ENCODE measurements at regions not wholly inside any gene's neighbourhood (a gene's known extent, or its start where the extent isn't known, plus 50 kb on each side); places are given as distances from the start of the nearest gene placed in this dataset.

- Histone ChIP-seq H3K27me3 (ENCODE audit: control insufficient read depth in 2 of 2, insufficient read depth in 2 of 2, low read length in 2 of 2) (no peaks in the 10 kb centered on the region), H3K27ac (ENCODE audit: insufficient read depth, low read depth, low read length) (no peak overlapping the region), H3K4me3 (replicated peaks in 1 of 3; ENCODE audit: insufficient read depth in 1 of 3, low read depth in 1 of 3, low read length in 3 of 3) (no peak overlapping the region), H2AFZ (ENCODE audit: low read depth, low read length) (no peak overlapping the region), H3K9ac (replicated peaks; ENCODE audit: extremely low read depth, insufficient read depth, low read length) (no peak overlapping the region), H3K9me1 (replicated peaks; ENCODE audit: control insufficient read depth, extremely low read depth, insufficient read depth, low read length) (no peaks in the 10 kb centered on the region), H3K79me2 (ENCODE audit: control insufficient read depth, insufficient read depth, low read length) (no peaks in the 10 kb centered on the region), H3K36me3 (ENCODE audit: control insufficient read depth in 2 of 2, extremely low read depth in 1 of 2, insufficient read depth in 2 of 2, low read length in 2 of 2) (no peaks in the 10 kb centered on the region), H4K20me1 (replicated peaks; ENCODE audit: control insufficient read depth, extremely low read depth, insufficient read depth, low read length) (no peaks in the 10 kb centered on the region), H3K4me1 (ENCODE audit: control insufficient read depth, extremely low read depth, insufficient read depth, low read length) (no peaks in the 10 kb centered on the region), H3K4me2 (ENCODE audit: insufficient read depth, low read length) (no peak overlapping the region), H3K9me3 (replicated peaks; ENCODE audit: control insufficient read depth, insufficient read depth, low read length) (no peaks in the 10 kb centered on the region)
- BruUV-seq (replicated peaks), result no TSS peak
- CTCF ChIA-PET, result interaction anchor here (1.5 to 2.0 kb wide), 3 partner anchors 9 to 86 kb away, joined by 4 to 7 read pairs (median 6); no protein-coding TSS in a partner anchor
- no peak for DNase-seq (ENCODE audit: low read depth, low spot score)
- intact Hi-C loops (cut with micrococcal nuclease) (no loop called here), dilution Hi-C loops (cut with MboI; ENCODE audit: extremely low pct_ligation_motif_present, low sequenced_read_pairs) (no loop called here)
- FAIRE-seq, result no peak
- TF ChIP-seq CTCF (IDR thresholded peaks at IDR 0.05; ENCODE audit: extremely low read depth in 1 of 2, insufficient read depth in 1 of 2, low read depth in 1 of 2, low read length in 2 of 2) (no peak), POLR2A (IDR thresholded peaks at IDR 0.05; ENCODE audit: low read depth, low read length) (no peak), EZH2 (IDR thresholded peaks at IDR 0.05; ENCODE audit: borderline replicate concordance, low read depth, low read length, severe bottlenecking) (no peak)
- POLR2A ChIA-PET, result no interaction called here
Observed at GRCh38 chr4:138096384-138097062, 145.6 kb downstream of the SLC7A11 start.

GRCh38 chr4:138095378-138095777, 146.8 kb downstream of the SLC7A11 start:
- POLR2A ChIA-PET, result no interaction called here
- Histone ChIP-seq H3K9ac (replicated peaks; ENCODE audit: extremely low read depth, insufficient read depth, low read length) (no peak overlapping the region), H3K27ac (ENCODE audit: insufficient read depth, low read depth, low read length) (no peak overlapping the region), H3K79me2 (ENCODE audit: control insufficient read depth, insufficient read depth, low read length) (no peaks in the 10 kb centered on the region), H3K4me2 (ENCODE audit: insufficient read depth, low read length) (no peak overlapping the region), H3K36me3 (ENCODE audit: control insufficient read depth in 2 of 2, extremely low read depth in 1 of 2, insufficient read depth in 2 of 2, low read length in 2 of 2) (no peaks in the 10 kb centered on the region), H3K27me3 (ENCODE audit: control insufficient read depth in 2 of 2, insufficient read depth in 2 of 2, low read length in 2 of 2) (no peaks in the 10 kb centered on the region), H2AFZ (ENCODE audit: low read depth, low read length) (no peak overlapping the region), H4K20me1 (replicated peaks; ENCODE audit: control insufficient read depth, extremely low read depth, insufficient read depth, low read length) (no peaks in the 10 kb centered on the region), H3K4me3 (replicated peaks in 1 of 3; ENCODE audit: insufficient read depth in 1 of 3, low read depth in 1 of 3, low read length in 3 of 3) (no peak overlapping the region), H3K9me3 (replicated peaks; ENCODE audit: control insufficient read depth, insufficient read depth, low read length) (no peaks in the 10 kb centered on the region), H3K4me1 (ENCODE audit: control insufficient read depth, extremely low read depth, insufficient read depth, low read length) (peaks cover under 1% of the 10 kb centered on the region), H3K9me1 (replicated peaks; ENCODE audit: control insufficient read depth, extremely low read depth, insufficient read depth, low read length) (no peaks in the 10 kb centered on the region)
- dilution Hi-C loops (cut with MboI; ENCODE audit: extremely low pct_ligation_motif_present, low sequenced_read_pairs) (no loop called here), intact Hi-C loops (cut with micrococcal nuclease) (no loop called here)
- CTCF ChIA-PET, result interaction anchor here (3.0 kb wide), 1 partner anchor 60 kb away, joined by 19 read pairs; no protein-coding TSS in a partner anchor
- FAIRE-seq (no peak), DNase-seq (ENCODE audit: low read depth, low spot score) (no peak)
- TF ChIP-seq FOS (IDR thresholded peaks at IDR 0.05; ENCODE audit: borderline replicate concordance, insufficient read depth, low read length) (no peak), MYC (IDR thresholded peaks at IDR 0.05; ENCODE audit: low read depth, low read length) (no peak), JUN (IDR thresholded peaks at IDR 0.05; ENCODE audit: borderline replicate concordance, insufficient read depth, insufficient read length, low read depth) (no peak), POLR2AphosphoS5 (IDR thresholded peaks at IDR 0.05; ENCODE audit: insufficient read depth, low read depth, low read length) (no peak), GATA2 (IDR thresholded peaks at IDR 0.05; ENCODE audit: insufficient read depth, insufficient read length, low read depth, low read length) (no peak), EZH2 (IDR thresholded peaks at IDR 0.05; ENCODE audit: borderline replicate concordance, low read depth, low read length, severe bottlenecking) (no peak), POLR2A (IDR thresholded peaks at IDR 0.05; ENCODE audit: low read depth, low read length) (no peak), CTCF (IDR thresholded peaks at IDR 0.05; ENCODE audit: extremely low read depth in 1 of 2, insufficient read depth in 1 of 2, low read depth in 1 of 2, low read length in 2 of 2) (no peak), MAX (IDR thresholded peaks at IDR 0.05; ENCODE audit: insufficient read depth, insufficient read length) (no peak)
- BruUV-seq (replicated peaks), result no TSS peak

All from endothelial cell of umbilical vein (primary cell).